Ishikawa (cell line): ENCODE measurements at regions not wholly inside any gene's neighbourhood (a gene's known extent, or its start where the extent isn't known, plus 50 kb on each side); places are given as distances from the start of the nearest gene placed in this dataset.

Source experiments
- CEBPB ChIP-seq: IDR thresholded peaks from 2 replicates; pipeline ENCODE4 v1.6.1; 2012
- CREB1 ChIP-seq: IDR thresholded peaks from 2 replicates; pipeline ENCODE4 v1.6.1; 2012; ENCODE audit warnings: low read depth
- EGR1 ChIP-seq: IDR thresholded peaks from 2 replicates; pipeline ENCODE4 v1.6.1; 2012
- EP300 ChIP-seq: IDR thresholded peaks from 2 replicates; pipeline ENCODE4 v1.6.1; 2012; ENCODE audit warnings: borderline replicate concordance
- FOXM1 ChIP-seq: IDR thresholded peaks from 2 replicates; pipeline ENCODE4 v1.6.1; 2012; ENCODE audit warnings: low read depth, borderline replicate concordance
- NFIC ChIP-seq: IDR thresholded peaks from 2 replicates; pipeline ENCODE4 v1.6.1; 2012
- RAD21 ChIP-seq: IDR thresholded peaks from 2 replicates; pipeline ENCODE4 v1.6.1; 2012; ENCODE audit warnings: low read depth
- TAF1 ChIP-seq: IDR thresholded peaks from 2 replicates; pipeline ENCODE4 v1.6.1; 2012; ENCODE audit warnings: low read depth, mild to moderate bottlenecking
- TCF12 ChIP-seq: IDR thresholded peaks from 2 replicates; pipeline ENCODE4 v1.6.1; 2012; ENCODE audit warnings: low read depth
- TEAD4 ChIP-seq: IDR thresholded peaks from 2 replicates; pipeline ENCODE4 v1.6.1; 2012
- YY1 ChIP-seq: IDR thresholded peaks from 2 replicates; pipeline ENCODE4 v1.6.1; 2012; ENCODE audit warnings: low read depth
- ZBTB7A ChIP-seq: IDR thresholded peaks from 2 replicates; pipeline ENCODE4 v1.6.1; 2012; ENCODE audit warnings: low read depth
- TF ChIP-seq, protein P1 (sequence below): IDR thresholded peaks from 2 replicates; pipeline ENCODE4 v1.6.1; 2012
- TF ChIP-seq, protein P2 (sequence below): IDR thresholded peaks from 2 replicates; pipeline ENCODE4 v1.6.1; 2012
- TF ChIP-seq, protein P3 (sequence below): IDR thresholded peaks from 2 replicates; pipeline ENCODE4 v1.6.1; 2012; ENCODE audit warnings: low read depth, mild to moderate bottlenecking

DNA sequence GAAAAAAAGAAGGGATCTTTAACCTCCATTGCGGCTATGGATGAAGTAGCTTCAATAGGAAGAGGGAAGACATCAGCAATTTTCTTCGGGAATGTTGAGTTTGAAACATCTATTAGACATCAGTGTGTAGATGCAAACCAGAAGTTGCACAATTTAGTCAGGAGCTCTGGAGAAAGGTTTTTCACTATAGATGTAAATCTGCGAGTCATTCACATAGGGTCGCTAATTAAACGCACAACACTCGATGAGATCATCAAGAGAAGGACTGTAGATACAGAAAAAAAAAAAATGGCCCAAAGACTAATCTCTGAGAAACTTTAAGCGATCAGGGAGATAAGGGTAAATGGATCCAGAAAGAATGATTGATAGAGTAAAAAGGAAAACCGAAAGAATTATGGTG lies 61.7 kb upstream of the TES start:
- no peak for TF ChIP-seq TCF12

DNA sequence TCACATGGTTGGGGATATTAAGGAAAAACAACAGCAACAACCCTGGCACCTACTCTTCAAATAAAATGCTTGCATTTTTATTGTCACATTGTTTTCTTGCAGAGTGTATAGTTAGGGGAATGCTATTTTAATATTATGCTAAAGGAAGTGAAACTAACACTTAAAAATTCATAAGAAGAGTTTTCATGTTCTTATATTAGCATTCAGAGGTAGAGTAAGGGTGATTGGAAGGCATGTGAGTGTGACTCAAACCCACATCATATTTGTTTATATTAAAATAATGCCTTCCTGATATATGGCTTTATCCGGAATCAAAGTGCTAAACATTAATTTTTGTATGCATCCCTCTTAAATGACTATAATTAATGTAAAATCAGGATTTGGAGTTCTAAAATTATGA lies 59.8 kb upstream of the TES start:
- TF ChIP-seq EP300 (no peak), FOXM1 (no peak)

DNA sequence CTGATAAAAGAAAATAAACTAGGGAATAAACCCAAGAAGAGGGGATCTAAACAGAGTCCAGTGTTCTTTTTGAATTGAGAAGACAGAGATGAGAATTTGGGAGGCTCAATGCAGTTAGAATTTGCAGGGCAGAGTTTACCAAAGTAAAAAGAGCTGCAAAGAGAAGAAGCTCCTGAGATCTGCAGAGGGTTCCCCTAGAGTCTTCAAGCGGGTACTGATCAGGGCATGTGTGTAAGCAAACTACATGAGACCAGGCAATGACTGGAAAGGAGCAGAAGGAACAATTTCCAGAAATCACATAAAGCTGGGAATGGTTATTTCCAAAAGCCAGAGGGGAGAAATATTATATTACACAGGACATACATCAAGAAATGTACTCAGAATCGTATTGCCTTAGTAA lies 58.1 kb upstream of the TES start:
- TF ChIP-seq ZBTB7A (no peak), EGR1 (no peak), TCF12 (no peak)

DNA sequence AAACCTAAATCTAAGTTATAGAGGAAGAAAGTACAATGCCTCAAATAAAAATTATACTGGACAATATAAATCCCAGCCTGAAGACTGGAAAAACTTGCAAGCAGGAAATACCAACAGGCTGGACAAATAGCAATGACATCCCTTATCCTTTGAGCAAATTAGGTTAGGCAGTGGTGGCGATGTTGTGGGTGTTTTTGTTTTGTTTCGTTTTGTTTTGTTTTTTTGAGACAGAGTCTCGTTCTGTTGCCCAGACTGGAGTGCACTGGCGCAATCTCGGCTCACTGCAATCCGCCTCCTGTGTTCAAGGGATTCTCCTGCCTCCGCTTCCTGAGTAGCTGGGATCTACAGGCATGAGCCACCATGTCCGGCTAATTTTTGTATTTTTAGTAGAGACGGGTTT lies 57.3 kb upstream of the TES start:
- TF ChIP-seq YY1, result no peak
- TF ChIP-seq, protein P1, sequence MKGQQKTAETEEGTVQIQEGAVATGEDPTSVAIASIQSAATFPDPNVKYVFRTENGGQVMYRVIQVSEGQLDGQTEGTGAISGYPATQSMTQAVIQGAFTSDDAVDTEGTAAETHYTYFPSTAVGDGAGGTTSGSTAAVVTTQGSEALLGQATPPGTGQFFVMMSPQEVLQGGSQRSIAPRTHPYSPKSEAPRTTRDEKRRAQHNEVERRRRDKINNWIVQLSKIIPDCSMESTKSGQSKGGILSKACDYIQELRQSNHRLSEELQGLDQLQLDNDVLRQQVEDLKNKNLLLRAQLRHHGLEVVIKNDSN, result no peak
- no peak for TF ChIP-seq TEAD4
- TF ChIP-seq ZBTB7A, result no peak
- TF ChIP-seq TAF1, result no peak
- no peak for TF ChIP-seq TCF12
- no peak for TF ChIP-seq EGR1
- TF ChIP-seq NFIC, result no peak
- TF ChIP-seq CEBPB, result no peak
- TF ChIP-seq, protein P2, sequence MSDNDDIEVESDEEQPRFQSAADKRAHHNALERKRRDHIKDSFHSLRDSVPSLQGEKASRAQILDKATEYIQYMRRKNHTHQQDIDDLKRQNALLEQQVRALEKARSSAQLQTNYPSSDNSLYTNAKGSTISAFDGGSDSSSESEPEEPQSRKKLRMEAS, result no peak
- TF ChIP-seq, protein P3, sequence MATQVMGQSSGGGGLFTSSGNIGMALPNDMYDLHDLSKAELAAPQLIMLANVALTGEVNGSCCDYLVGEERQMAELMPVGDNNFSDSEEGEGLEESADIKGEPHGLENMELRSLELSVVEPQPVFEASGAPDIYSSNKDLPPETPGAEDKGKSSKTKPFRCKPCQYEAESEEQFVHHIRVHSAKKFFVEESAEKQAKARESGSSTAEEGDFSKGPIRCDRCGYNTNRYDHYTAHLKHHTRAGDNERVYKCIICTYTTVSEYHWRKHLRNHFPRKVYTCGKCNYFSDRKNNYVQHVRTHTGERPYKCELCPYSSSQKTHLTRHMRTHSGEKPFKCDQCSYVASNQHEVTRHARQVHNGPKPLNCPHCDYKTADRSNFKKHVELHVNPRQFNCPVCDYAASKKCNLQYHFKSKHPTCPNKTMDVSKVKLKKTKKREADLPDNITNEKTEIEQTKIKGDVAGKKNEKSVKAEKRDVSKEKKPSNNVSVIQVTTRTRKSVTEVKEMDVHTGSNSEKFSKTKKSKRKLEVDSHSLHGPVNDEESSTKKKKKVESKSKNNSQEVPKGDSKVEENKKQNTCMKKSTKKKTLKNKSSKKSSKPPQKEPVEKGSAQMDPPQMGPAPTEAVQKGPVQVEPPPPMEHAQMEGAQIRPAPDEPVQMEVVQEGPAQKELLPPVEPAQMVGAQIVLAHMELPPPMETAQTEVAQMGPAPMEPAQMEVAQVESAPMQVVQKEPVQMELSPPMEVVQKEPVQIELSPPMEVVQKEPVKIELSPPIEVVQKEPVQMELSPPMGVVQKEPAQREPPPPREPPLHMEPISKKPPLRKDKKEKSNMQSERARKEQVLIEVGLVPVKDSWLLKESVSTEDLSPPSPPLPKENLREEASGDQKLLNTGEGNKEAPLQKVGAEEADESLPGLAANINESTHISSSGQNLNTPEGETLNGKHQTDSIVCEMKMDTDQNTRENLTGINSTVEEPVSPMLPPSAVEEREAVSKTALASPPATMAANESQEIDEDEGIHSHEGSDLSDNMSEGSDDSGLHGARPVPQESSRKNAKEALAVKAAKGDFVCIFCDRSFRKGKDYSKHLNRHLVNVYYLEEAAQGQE, result no peak
- no peak for TF ChIP-seq FOXM1
- TF ChIP-seq EP300, result no peak
- no peak for TF ChIP-seq RAD21
- TF ChIP-seq CREB1, result no peak

DNA sequence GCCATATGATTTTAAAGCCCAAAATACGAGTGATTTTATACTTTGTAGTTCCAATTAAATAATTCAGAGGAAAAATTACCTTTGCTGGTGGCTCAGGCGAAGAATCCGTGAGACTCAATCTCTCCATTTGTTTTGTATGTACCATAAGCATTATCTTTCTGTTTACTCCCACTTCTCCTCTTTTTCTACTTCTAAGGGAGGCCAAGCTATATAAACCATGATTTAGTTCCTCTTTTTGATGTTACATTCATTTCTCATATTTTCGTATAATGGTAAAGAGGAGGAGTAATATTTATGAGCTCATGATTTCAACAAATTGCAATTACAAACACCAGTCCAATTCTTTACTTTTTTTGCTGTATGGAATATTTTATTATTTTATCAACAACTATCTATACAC lies 50.6 kb upstream of the TES start:
- no peak for TF ChIP-seq EGR1
